Loucy (cell line): ENCODE measurements at regions not wholly inside any gene's neighbourhood (a gene's known extent, or its start where the extent isn't known, plus 50 kb on each side); places are given as distances from the start of the nearest gene placed in this dataset.

Experiments
- H2AFZ ChIP-seq: fragments of 200-600 bp; sonication (generic); 2 replicates; pipeline ENCODE4 v1.6.0; 2016; ENCODE audit warnings: antibody characterized with exemption, mild to moderate bottlenecking, low read length, moderate library complexity
- H3F3A ChIP-seq: fragments of 200-600 bp; 2 replicates; pipeline ENCODE4 v1.6.0; 2016; ENCODE audit warnings: antibody characterized with exemption, low read depth, mild to moderate bottlenecking
- H3K27me3 ChIP-seq: fragments of 200-600 bp; sonication (generic); 2 replicates; pipeline ENCODE4 v1.6.1; 2014; ENCODE audit warnings: low read length, mild to moderate bottlenecking; ENCODE audit not compliant: insufficient read depth, poor library complexity, severe bottlenecking
- H3K36me3 ChIP-seq: fragments of 200-600 bp; sonication (generic); 2 replicates; pipeline ENCODE4 v1.6.1; 2016; ENCODE audit warnings: low read length; ENCODE audit not compliant: insufficient read depth
- H3K4me1 ChIP-seq: fragments of 200-600 bp; sonication (generic); 2 replicates; pipeline ENCODE4 v1.5.1; 2014; ENCODE audit warnings: low read length, mild to moderate bottlenecking; ENCODE audit not compliant: insufficient read depth, poor library complexity, severe bottlenecking
- H3K4me2 ChIP-seq: fragments of 200-600 bp; sonication (generic); 2 replicates; pipeline ENCODE4 v1.6.0; 2014; ENCODE audit warnings: antibody characterized with exemption, low read length, low read depth, mild to moderate bottlenecking; ENCODE audit not compliant: poor library complexity, severe bottlenecking
- H3K4me3 ChIP-seq: fragments of 200-600 bp; sonication (generic); 2 replicates; pipeline ENCODE4 v1.5.1; 2014; ENCODE audit warnings: low read length, mild to moderate bottlenecking, mixed read lengths; ENCODE audit not compliant: poor library complexity, severe bottlenecking
- H3K79me2 ChIP-seq: fragments of 200-600 bp; sonication (generic); 2 replicates; pipeline ENCODE4 v1.6.1; 2014; ENCODE audit warnings: low read length; ENCODE audit not compliant: insufficient read depth
- H3K9ac ChIP-seq: fragments of 200-600 bp; sonication (generic); 2 replicates; pipeline ENCODE4 v1.6.0; 2014; ENCODE audit warnings: mild to moderate bottlenecking, low read depth, low read length, moderate library complexity; ENCODE audit not compliant: poor library complexity, severe bottlenecking
- H3K9me2 ChIP-seq: fragments of 200-600 bp; sonication (generic); replicated peaks from 2 replicates; pipeline ENCODE4 v1.6.1; 2016; ENCODE audit warnings: low read depth, low read length, mixed read lengths
- H3K9me3 ChIP-seq: fragments of 200-600 bp; sonication (generic); 2 replicates; pipeline ENCODE4 v1.6.1; 2014; ENCODE audit warnings: mild to moderate bottlenecking, antibody characterized with exemption, low read length, low read depth; ENCODE audit not compliant: insufficient read depth
- H4K20me1 ChIP-seq: fragments of 200-600 bp; sonication (generic); 2 replicates; pipeline ENCODE4 v1.6.0; 2014; ENCODE audit warnings: antibody characterized with exemption, low read length, mild to moderate bottlenecking; ENCODE audit not compliant: insufficient read depth, poor library complexity, severe bottlenecking
- CTCF ChIP-seq: fragments of 200-600 bp; sonication (generic); conservative IDR thresholded peaks from 2 replicates; pipeline ENCODE4 v1.5.1; 2014; ENCODE audit warnings: mild to moderate bottlenecking, antibody characterized with exemption, low read length
- EZH2phosphoT487 ChIP-seq: fragments of 200-600 bp; IDR thresholded peaks from 2 replicates; pipeline ENCODE4 v1.6.1; 2018; ENCODE audit warnings: antibody characterized with exemption, mild to moderate bottlenecking, moderate library complexity, borderline replicate concordance

- Histone ChIP-seq H3F3A (no peaks in the 10 kb centered on the region), H3K27me3 (peaks cover 6% of the 10 kb centered on the region), H3K9ac (no peak overlapping the region), H3K36me3 (no peaks in the 10 kb centered on the region), H3K4me3 (no peak overlapping the region), H2AFZ (no peak overlapping the region), H4K20me1 (no peaks in the 10 kb centered on the region), H3K4me2 (no peak overlapping the region), H3K9me3 (no peaks in the 10 kb centered on the region), H3K4me1 (no peaks in the 10 kb centered on the region), H3K9me2 (no peaks in the 10 kb centered on the region), H3K79me2 (no peaks in the 10 kb centered on the region)
- TF ChIP-seq CTCF (no peak), EZH2phosphoT487 (no peak)
Measured at GRCh38 chr10:31650010-31650409, 278.6 kb downstream of the ARHGAP12 start.

GRCh38 chr10:31648966-31649365 is 279.7 kb downstream of the ARHGAP12 start:
- no peaks in the 10 kb centered on the region for H3K9me2 ChIP-seq
- H4K20me1 ChIP-seq = no peaks in the 10 kb centered on the region
- no peaks in the 10 kb centered on the region for H3K9me3 ChIP-seq
- H3K79me2 ChIP-seq = no peaks in the 10 kb centered on the region
- H3K27me3 ChIP-seq = peaks cover 6% of the 10 kb centered on the region
- no peak overlapping the region for H3K4me2 ChIP-seq
- no peak for TF ChIP-seq EZH2phosphoT487
- TF ChIP-seq CTCF = no peak
- H3K9ac ChIP-seq = no peak overlapping the region
- H3F3A ChIP-seq = no peaks in the 10 kb centered on the region
- H3K4me3 ChIP-seq = no peak overlapping the region
- H2AFZ ChIP-seq = no peak overlapping the region
- H3K36me3 ChIP-seq = no peaks in the 10 kb centered on the region
- H3K4me1 ChIP-seq = no peaks in the 10 kb centered on the region

GRCh38 chr10:31647861-31648260 is 280.8 kb downstream of the ARHGAP12 start:
- Histone ChIP-seq H3K36me3 (no peaks in the 10 kb centered on the region), H3K27me3 (peaks cover 6% of the 10 kb centered on the region), H3F3A (no peaks in the 10 kb centered on the region), H4K20me1 (no peaks in the 10 kb centered on the region), H3K9me2 (no peaks in the 10 kb centered on the region), H3K4me1 (no peaks in the 10 kb centered on the region), H3K9ac (no peak overlapping the region), H3K4me2 (no peak overlapping the region), H3K9me3 (no peaks in the 10 kb centered on the region), H2AFZ (no peak overlapping the region), H3K4me3 (no peak overlapping the region), H3K79me2 (no peaks in the 10 kb centered on the region)
- TF ChIP-seq CTCF (no peak), EZH2phosphoT487 (no peak)
